ENCODE measurements at regions not wholly inside any gene's neighbourhood (a gene's known extent, or its start where the extent isn't known, plus 50 kb on each side); places are given as distances from the start of the nearest gene placed in this dataset.

DNA sequence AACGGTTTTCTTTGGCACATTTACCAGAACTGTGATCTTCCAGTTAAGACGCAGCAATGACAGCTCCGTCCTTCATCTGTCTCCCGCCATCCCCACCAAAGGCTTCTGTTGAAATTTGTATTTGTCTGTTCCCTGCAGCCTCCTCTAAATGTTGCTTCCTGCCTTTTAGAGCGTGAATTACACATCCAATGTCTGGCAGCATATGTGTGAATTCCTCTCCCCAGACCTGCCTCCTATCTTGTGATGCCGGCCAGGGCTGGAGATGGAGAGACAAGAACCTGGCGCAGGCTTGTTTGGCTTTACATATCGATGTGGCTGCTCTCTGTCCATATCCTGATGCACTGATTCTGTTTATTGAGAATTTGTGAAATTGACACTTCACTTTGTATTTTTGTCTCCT lies 738.4 kb upstream of the TMEM132C start:
- TF ChIP-seq EZH2 (IDR thresholded peaks at IDR 0.05; ENCODE audit: insufficient read depth, poor library complexity, severe bottlenecking) (no peak), EZH2phosphoT487 (IDR thresholded peaks at IDR 0.05; ENCODE audit: insufficient read depth, low read depth) (no peak)

Data from GM23248 (cell line).